ENCODE measurements at regions not wholly inside any gene's neighbourhood (a gene's known extent, or its start where the extent isn't known, plus 50 kb on each side); places are given as distances from the start of the nearest gene placed in this dataset.
"Not testable (repeated sequence)": the region's sequence is repeated elsewhere in the genome, so short reads cannot be mapped to it uniquely, and the experiment has no call there.

GRCh38 chr3:176274161-176274560, 923.1 kb downstream of the TBL1XR1 start:
- no peak for TF ChIP-seq CTCF (IDR thresholded peaks at IDR 0.05; ENCODE audit: insufficient read depth, low read length, poor library complexity, severe bottlenecking)

GRCh38 chr3:176262071-176262470, 935.2 kb downstream of the TBL1XR1 start:
- no peaks in the 10 kb centered on the region for H3K27me3 ChIP-seq (replicated peaks; ENCODE audit: control insufficient read depth, insufficient read depth, low read length)
- no peak for DNase-seq (ENCODE audit: extremely low read depth, insufficient read length)
- no peak for TF ChIP-seq CTCF (IDR thresholded peaks at IDR 0.05; ENCODE audit: insufficient read depth, low read length, poor library complexity, severe bottlenecking)
- H3K4me3 ChIP-seq (replicated peaks; ENCODE audit: low read depth, low read length): no peak overlapping the region
- H3K36me3 ChIP-seq (ENCODE audit: control insufficient read depth, insufficient read depth, low read length): no peaks in the 10 kb centered on the region

More at GRCh38 chr3:176274161-176274560, 923.1 kb downstream of the TBL1XR1 start:
- Histone ChIP-seq H3K36me3 (ENCODE audit: control insufficient read depth, insufficient read depth, low read length) (no peaks in the 10 kb centered on the region), H3K27me3 (replicated peaks; ENCODE audit: control insufficient read depth, insufficient read depth, low read length) (no peaks in the 10 kb centered on the region), H3K4me3 (replicated peaks; ENCODE audit: low read depth, low read length) (no peak overlapping the region)
- DNase-seq (ENCODE audit: extremely low read depth, insufficient read length): no peak

- Histone ChIP-seq H3K36me3 (ENCODE audit: control insufficient read depth, insufficient read depth, low read length) (no peaks in the 10 kb centered on the region), H3K27me3 (replicated peaks; ENCODE audit: control insufficient read depth, insufficient read depth, low read length) (no peaks in the 10 kb centered on the region), H3K4me3 (replicated peaks; ENCODE audit: low read depth, low read length) (no peak overlapping the region)
- no peak for TF ChIP-seq CTCF (IDR thresholded peaks at IDR 0.05; ENCODE audit: insufficient read depth, low read length, poor library complexity, severe bottlenecking)
- DNase-seq (ENCODE audit: extremely low read depth, insufficient read length): no peak
Observed at GRCh38 chr3:176247191-176247590, 950.1 kb downstream of the TBL1XR1 start.

GRCh38 chr3:176219970-176220369, 977.3 kb downstream of the TBL1XR1 start:
- Histone ChIP-seq H3K4me3 (replicated peaks; ENCODE audit: low read depth, low read length) (no peak overlapping the region), H3K36me3 (ENCODE audit: control insufficient read depth, insufficient read depth, low read length) (no peaks in the 10 kb centered on the region), H3K27me3 (replicated peaks; ENCODE audit: control insufficient read depth, insufficient read depth, low read length) (no peaks in the 10 kb centered on the region)
- no peak for DNase-seq (ENCODE audit: extremely low read depth, insufficient read length)
- TF ChIP-seq CTCF (IDR thresholded peaks at IDR 0.05; ENCODE audit: insufficient read depth, low read length, poor library complexity, severe bottlenecking): no peak

GRCh38 chr3:176214758-176215157, 982.5 kb downstream of the TBL1XR1 start:
- no peak for DNase-seq (ENCODE audit: extremely low read depth, insufficient read length)
- Histone ChIP-seq H3K36me3 (ENCODE audit: control insufficient read depth, insufficient read depth, low read length) (no peaks in the 10 kb centered on the region), H3K4me3 (replicated peaks; ENCODE audit: low read depth, low read length) (no peak overlapping the region), H3K27me3 (replicated peaks; ENCODE audit: control insufficient read depth, insufficient read depth, low read length) (no peaks in the 10 kb centered on the region)
- TF ChIP-seq CTCF (IDR thresholded peaks at IDR 0.05; ENCODE audit: insufficient read depth, low read length, poor library complexity, severe bottlenecking): no peak

GRCh38 chr3:176213314-176213713, 984.0 kb downstream of the TBL1XR1 start:
- not testable (repeated sequence) for H3K36me3 ChIP-seq (ENCODE audit: control insufficient read depth, insufficient read depth, low read length); H3K4me3 ChIP-seq (replicated peaks; ENCODE audit: low read depth, low read length); H3K27me3 ChIP-seq (replicated peaks; ENCODE audit: control insufficient read depth, insufficient read depth, low read length); DNase-seq (ENCODE audit: extremely low read depth, insufficient read length)
